CD4-positive, alpha-beta T cell (primary cell): ENCODE measurements at regions not wholly inside any gene's neighbourhood (a gene's known extent, or its start where the extent isn't known, plus 50 kb on each side); places are given as distances from the start of the nearest gene placed in this dataset.

Source experiments
- ATAC-seq: fragments of 200-7000 bp; cut with Tn5 transposase; one replicate; pipeline ENCODE4 v1.10.0; 2022; ENCODE audit warnings: mild to moderate bottlenecking; ENCODE audit not compliant: poor library complexity
- CTCF ChIA-PET: fragments of 350-600 bp; sonication (Branson Sonifier 250); formaldehyde crosslinking; loops from one replicate; lab custom pipeline; 2021; ENCODE audit warnings: antibody characterized with exemption, inconsistent platforms; lab: Charles Lee
- POLR2A ChIA-PET: fragments of 350-600 bp; sonication (Branson Sonifier 250); formaldehyde crosslinking; loops from one replicate; lab custom pipeline; 2021; ENCODE audit warnings: antibody characterized with exemption, inconsistent platforms; lab: Charles Lee
- DNase-seq, 14 experiments: peaks; one replicate each; pipeline ENCODE4 v3.0.0-alpha.2; 2013 to 2020; ENCODE audit warnings: mixed read lengths in 2 of 14
- H3K27ac ChIP-seq, 2 donors: one replicate each; pipeline versions ENCODE4 v1.5.1 to v1.7.0; 2013; ENCODE audit warnings: low read length in 2 of 2, low read depth in 1 of 2, mild to moderate bottlenecking in 1 of 2
- H3K27me3 ChIP-seq, 2 experiments: 1 replicate in 1 of 2; 2 replicates in 1 of 2; pipeline versions ENCODE4 v1.6.1 to v1.7.0; 2013; ENCODE audit warnings: low read length in 2 of 2, control low read depth in 1 of 2, mild to moderate bottlenecking in 1 of 2, moderate library complexity in 1 of 2; ENCODE audit not compliant: insufficient read depth in 2 of 2, control insufficient read depth in 1 of 2
- H3K36me3 ChIP-seq: one replicate; pipeline ENCODE4 v1.6.1; 2013; ENCODE audit warnings: low read length, control low read depth; ENCODE audit not compliant: insufficient read depth
- H3K4me1 ChIP-seq: one replicate; pipeline ENCODE4 v1.6.1; 2013; ENCODE audit warnings: low read length, control low read depth; ENCODE audit not compliant: insufficient read depth
- H3K4me3 ChIP-seq: one replicate; pipeline ENCODE4 v1.5.1; 2013; ENCODE audit warnings: mild to moderate bottlenecking, low read length, moderate library complexity
- H3K9me3 ChIP-seq, 2 experiments: 1 replicate in 1 of 2; 2 replicates in 1 of 2; pipeline versions ENCODE4 v1.6.1 to v1.7.0; 2013; ENCODE audit warnings: low read length in 2 of 2, mild to moderate bottlenecking in 2 of 2, control low read depth in 1 of 2, moderate library complexity in 1 of 2; ENCODE audit not compliant: control insufficient read depth in 1 of 2, insufficient read depth in 1 of 2
- H3K27ac Mint-ChIP-seq: one replicate; pipeline ENCODE4 v1.8.0; 2020; ENCODE audit warnings: mixed read lengths
- H3K27me3 Mint-ChIP-seq: one replicate; pipeline ENCODE4 v1.8.0; 2021; ENCODE audit warnings: mixed read lengths
- H3K36me3 Mint-ChIP-seq: one replicate; pipeline ENCODE4 v1.8.0; 2021; ENCODE audit warnings: low read depth, mixed read lengths
- H3K4me1 Mint-ChIP-seq: one replicate; pipeline ENCODE4 v1.8.0; 2021; ENCODE audit warnings: low read depth, mixed read lengths
- H3K4me3 Mint-ChIP-seq: one replicate; pipeline ENCODE4 v1.8.0; 2020; ENCODE audit warnings: mild to moderate bottlenecking, mixed read lengths
- H3K9me3 Mint-ChIP-seq: one replicate; pipeline ENCODE4 v1.8.0; 2020; ENCODE audit warnings: mixed read lengths
- intact Hi-C, 2 experiments: fragments of 100-400 bp; cut with DNase I in 1 of 2; cut with micrococcal nuclease in 1 of 2; formaldehyde crosslinking; loops; one replicate each; pipeline versions ENCODE4 v1.15.1 to v1.9.0; 2023 to 2025; cut with DNase I, micrococcal nuclease
- TF ChIP-seq, protein P1 (sequence below): fragments of 200-600 bp; IDR thresholded peaks from one replicate; pipeline ENCODE4 v1.8.0; 2022; ENCODE audit warnings: antibody characterized with exemption, mild to moderate bottlenecking

DNA sequence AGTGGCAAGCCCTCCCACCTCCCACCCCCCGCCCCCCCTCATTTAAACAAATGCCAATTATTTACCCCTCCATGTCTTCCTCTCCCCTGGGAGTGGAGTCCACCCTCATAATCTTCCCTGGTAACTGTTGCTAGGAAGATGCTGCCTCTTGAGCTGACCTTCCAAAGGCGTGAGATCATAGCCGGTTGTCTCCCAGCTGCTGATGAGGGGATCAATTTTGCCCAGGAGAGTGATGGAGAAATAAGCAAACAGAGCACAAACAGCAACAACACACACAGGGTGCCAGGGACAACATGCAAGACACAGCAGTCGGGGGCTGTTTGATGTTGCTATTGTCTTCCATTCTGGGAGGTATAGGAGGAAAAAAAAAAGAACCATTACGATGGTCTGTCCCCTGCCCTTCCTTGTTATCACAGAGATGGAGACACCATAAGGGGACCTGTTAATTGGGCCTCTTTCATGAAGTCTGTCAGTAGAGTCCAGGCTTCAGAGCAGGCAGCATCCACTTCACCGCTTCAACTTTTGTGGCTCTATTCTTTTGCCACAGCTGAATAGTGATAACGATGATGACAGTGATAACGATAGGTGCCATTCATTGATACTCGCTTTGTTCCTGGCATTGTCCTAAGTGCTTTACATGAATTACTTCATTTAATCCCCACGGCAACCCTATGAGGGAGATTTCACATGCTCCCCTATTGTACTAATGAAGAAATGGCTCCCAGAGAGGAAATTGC is 76.9 kb upstream of the RGMA start:
- no peak overlapping the region for H3K4me3 ChIP-seq
- H3K4me3 Mint-ChIP-seq, result no peak overlapping the region
- H3K36me3 ChIP-seq, result no peaks in the 10 kb centered on the region
- no peak overlapping the region for H3K27ac Mint-ChIP-seq
- no peaks in the 10 kb centered on the region for H3K4me1 ChIP-seq
- ChIA-PET CTCF (no interaction called here), POLR2A (interaction anchor here (0.6 kb wide), 1 partner anchor 9 kb away, joined by 3 read pairs; no protein-coding TSS in a partner anchor)
- DNase-seq (no peak), ATAC-seq (no peak)
- intact Hi-C loops, result no loop called here
- peaks cover 17% of the 10 kb centered on the region for H3K27me3 Mint-ChIP-seq
- no peak overlapping the region for H3K27ac ChIP-seq
- no peaks in the 10 kb centered on the region for H3K9me3 ChIP-seq
- no peaks in the 10 kb centered on the region for H3K9me3 Mint-ChIP-seq
- no peaks in the 10 kb centered on the region for H3K36me3 Mint-ChIP-seq
- H3K27me3 ChIP-seq, result peaks cover 8 to 12% of the 10 kb centered on the region in 2 experiments
- no peaks in the 10 kb centered on the region for H3K4me1 Mint-ChIP-seq
- TF ChIP-seq, protein P1, sequence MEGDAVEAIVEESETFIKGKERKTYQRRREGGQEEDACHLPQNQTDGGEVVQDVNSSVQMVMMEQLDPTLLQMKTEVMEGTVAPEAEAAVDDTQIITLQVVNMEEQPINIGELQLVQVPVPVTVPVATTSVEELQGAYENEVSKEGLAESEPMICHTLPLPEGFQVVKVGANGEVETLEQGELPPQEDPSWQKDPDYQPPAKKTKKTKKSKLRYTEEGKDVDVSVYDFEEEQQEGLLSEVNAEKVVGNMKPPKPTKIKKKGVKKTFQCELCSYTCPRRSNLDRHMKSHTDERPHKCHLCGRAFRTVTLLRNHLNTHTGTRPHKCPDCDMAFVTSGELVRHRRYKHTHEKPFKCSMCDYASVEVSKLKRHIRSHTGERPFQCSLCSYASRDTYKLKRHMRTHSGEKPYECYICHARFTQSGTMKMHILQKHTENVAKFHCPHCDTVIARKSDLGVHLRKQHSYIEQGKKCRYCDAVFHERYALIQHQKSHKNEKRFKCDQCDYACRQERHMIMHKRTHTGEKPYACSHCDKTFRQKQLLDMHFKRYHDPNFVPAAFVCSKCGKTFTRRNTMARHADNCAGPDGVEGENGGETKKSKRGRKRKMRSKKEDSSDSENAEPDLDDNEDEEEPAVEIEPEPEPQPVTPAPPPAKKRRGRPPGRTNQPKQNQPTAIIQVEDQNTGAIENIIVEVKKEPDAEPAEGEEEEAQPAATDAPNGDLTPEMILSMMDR, result no peak

DNA sequence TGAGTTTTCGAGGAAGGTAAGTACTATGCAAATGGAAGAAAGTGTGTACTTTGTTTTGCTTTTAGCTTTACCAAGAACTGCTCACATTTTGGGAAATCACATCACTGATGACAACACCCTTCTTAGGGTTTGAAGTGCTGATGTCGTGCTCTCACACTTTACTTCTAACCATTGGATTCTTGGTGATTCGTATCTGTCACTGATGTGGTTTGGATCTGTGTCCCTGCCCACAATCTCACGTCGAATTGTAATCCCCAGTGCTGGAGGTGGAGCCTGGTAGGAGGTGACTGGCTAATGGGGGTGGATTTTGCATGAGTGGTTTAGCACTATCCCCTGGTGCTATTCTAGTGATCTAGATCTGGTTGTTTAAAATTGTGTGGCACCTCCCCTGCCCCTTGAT is 75.4 kb upstream of the RGMA start:
- no peak overlapping the region for H3K27ac Mint-ChIP-seq
- no peaks in the 10 kb centered on the region for H3K9me3 Mint-ChIP-seq
- H3K27me3 Mint-ChIP-seq, result peaks cover 10% of the 10 kb centered on the region
- no peak overlapping the region for H3K4me3 Mint-ChIP-seq
- Histone ChIP-seq H3K4me3 (no peak overlapping the region), H3K9me3 (no peaks in the 10 kb centered on the region), H3K27me3 (peaks cover 3 to 6% of the 10 kb centered on the region in 2 experiments), H3K36me3 (no peaks in the 10 kb centered on the region), H3K27ac (no peak overlapping the region), H3K4me1 (no peaks in the 10 kb centered on the region)
- no peaks in the 10 kb centered on the region for H3K4me1 Mint-ChIP-seq
- TF ChIP-seq, protein P1, result no peak
- intact Hi-C loops, result no loop called here
- no peaks in the 10 kb centered on the region for H3K36me3 Mint-ChIP-seq
- ATAC-seq (peak; percentile 24), DNase-seq (peak in 2 of 14 experiments; percentile 9 to 15)
- CTCF ChIA-PET, result no interaction called here
- POLR2A ChIA-PET, result no interaction called here

DNA sequence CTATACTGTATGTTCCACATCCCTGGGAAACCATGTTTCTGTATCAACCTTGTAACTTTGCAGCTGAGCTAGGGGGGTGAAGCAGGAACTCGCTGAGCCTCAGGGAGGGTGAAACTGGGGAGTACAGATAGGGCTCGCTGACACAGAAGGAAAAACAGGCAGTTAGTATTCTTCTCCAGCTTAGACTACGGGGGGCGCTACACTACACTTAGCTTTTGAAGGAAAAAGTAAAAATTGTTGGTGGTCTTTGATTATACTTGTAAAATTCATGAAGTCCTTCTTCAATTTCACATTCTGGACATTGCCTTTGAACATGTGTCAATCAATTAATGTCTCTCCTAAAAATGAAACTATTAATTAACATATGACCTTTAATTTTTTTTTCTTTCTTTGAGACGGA is 73.5 kb upstream of the RGMA start:
- H3K4me3 ChIP-seq, result no peak overlapping the region
- no peaks in the 10 kb centered on the region for H3K9me3 Mint-ChIP-seq
- H3K36me3 Mint-ChIP-seq, result no peaks in the 10 kb centered on the region
- no peaks in the 10 kb centered on the region for H3K36me3 ChIP-seq
- H3K4me1 Mint-ChIP-seq, result no peaks in the 10 kb centered on the region
- no peak overlapping the region for H3K4me3 Mint-ChIP-seq
- no peaks in the 10 kb centered on the region for H3K27me3 Mint-ChIP-seq
- ChIA-PET CTCF (no interaction called here), POLR2A (no interaction called here)
- H3K4me1 ChIP-seq, result no peaks in the 10 kb centered on the region
- H3K27ac Mint-ChIP-seq, result no peak overlapping the region
- no peak overlapping the region for H3K27ac ChIP-seq
- intact Hi-C loops, result no loop called here
- ATAC-seq, result no peak
- no peak for DNase-seq
- H3K27me3 ChIP-seq, result no peaks in the 10 kb centered on the region
- no peaks in the 10 kb centered on the region for H3K9me3 ChIP-seq
- TF ChIP-seq, protein P1, result no peak
